GM12864 (cell line): ENCODE measurements at regions not wholly inside any gene's neighbourhood (a gene's known extent, or its start where the extent isn't known, plus 50 kb on each side); places are given as distances from the start of the nearest gene placed in this dataset.
"Not testable (repeated sequence)": the region's sequence is repeated elsewhere in the genome, so short reads cannot be mapped to it uniquely, and the experiment has no call there.

ENCODE experiments used
- DNase-seq: peaks from one replicate; pipeline ENCODE4 v3.0.0-alpha.2; 2011; ENCODE audit warnings: low read depth
- H3K4me3 ChIP-seq: 2 replicates; pipeline ENCODE4 v1.5.1; 2011; ENCODE audit warnings: mild to moderate bottlenecking, low read depth, low read length, control low read depth
- TF ChIP-seq, protein P1 (sequence below): IDR thresholded peaks from 2 replicates; pipeline ENCODE4 v1.5.1; 2011; ENCODE audit warnings: low read depth, mild to moderate bottlenecking, moderate library complexity, low read length, control low read depth, inconsistent platforms; ENCODE audit errors: missing control alignments

GRCh38 chr5:74535926-74536325 is 104.6 kb downstream of the ENC1 start:
- DNase-seq = no peak
- TF ChIP-seq, protein P1, sequence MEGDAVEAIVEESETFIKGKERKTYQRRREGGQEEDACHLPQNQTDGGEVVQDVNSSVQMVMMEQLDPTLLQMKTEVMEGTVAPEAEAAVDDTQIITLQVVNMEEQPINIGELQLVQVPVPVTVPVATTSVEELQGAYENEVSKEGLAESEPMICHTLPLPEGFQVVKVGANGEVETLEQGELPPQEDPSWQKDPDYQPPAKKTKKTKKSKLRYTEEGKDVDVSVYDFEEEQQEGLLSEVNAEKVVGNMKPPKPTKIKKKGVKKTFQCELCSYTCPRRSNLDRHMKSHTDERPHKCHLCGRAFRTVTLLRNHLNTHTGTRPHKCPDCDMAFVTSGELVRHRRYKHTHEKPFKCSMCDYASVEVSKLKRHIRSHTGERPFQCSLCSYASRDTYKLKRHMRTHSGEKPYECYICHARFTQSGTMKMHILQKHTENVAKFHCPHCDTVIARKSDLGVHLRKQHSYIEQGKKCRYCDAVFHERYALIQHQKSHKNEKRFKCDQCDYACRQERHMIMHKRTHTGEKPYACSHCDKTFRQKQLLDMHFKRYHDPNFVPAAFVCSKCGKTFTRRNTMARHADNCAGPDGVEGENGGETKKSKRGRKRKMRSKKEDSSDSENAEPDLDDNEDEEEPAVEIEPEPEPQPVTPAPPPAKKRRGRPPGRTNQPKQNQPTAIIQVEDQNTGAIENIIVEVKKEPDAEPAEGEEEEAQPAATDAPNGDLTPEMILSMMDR = no peak
- H3K4me3 ChIP-seq = no peak overlapping the region

- H3K4me3 ChIP-seq = no peak overlapping the region
- DNase-seq = no peak
- TF ChIP-seq, protein P1 = no peak
Observed at GRCh38 chr5:74534397-74535129, 106.0 kb downstream of the ENC1 start.

GRCh38 chr5:74530326-74531050 is 110.0 kb downstream of the ENC1 start:
- TF ChIP-seq, protein P1 = no peak
- H3K4me3 ChIP-seq = no peak overlapping the region
- no peak for DNase-seq

GRCh38 chr5:74529101-74529500 is 111.4 kb downstream of the ENC1 start:
- TF ChIP-seq, protein P1 = no peak
- no peak overlapping the region for H3K4me3 ChIP-seq
- DNase-seq = no peak

DNA sequence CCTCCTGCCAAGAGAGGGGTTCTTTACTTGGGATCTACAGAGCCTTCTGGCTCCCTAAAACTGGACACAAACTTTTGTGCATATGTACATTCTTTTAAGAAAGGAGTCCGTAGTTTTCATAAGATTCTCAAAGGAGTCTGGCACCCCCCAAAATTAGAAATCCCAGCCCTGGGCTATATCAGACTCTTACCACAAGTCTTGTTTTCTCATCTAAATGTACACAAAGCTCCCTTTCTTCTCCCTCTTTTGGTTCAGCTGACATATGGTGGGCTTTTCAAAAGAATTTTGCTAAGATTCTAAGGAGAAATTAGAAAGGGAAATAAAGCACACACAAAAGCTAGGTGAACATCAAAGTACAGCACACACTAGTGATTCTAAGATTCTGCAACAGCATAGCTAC is 114.4 kb downstream of the ENC1 start:
- TF ChIP-seq, protein P1 = no peak
- no peak overlapping the region for H3K4me3 ChIP-seq
- no peak for DNase-seq

GRCh38 chr5:74524767-74525166 is 115.8 kb downstream of the ENC1 start:
- DNase-seq = not testable (repeated sequence)

DNA sequence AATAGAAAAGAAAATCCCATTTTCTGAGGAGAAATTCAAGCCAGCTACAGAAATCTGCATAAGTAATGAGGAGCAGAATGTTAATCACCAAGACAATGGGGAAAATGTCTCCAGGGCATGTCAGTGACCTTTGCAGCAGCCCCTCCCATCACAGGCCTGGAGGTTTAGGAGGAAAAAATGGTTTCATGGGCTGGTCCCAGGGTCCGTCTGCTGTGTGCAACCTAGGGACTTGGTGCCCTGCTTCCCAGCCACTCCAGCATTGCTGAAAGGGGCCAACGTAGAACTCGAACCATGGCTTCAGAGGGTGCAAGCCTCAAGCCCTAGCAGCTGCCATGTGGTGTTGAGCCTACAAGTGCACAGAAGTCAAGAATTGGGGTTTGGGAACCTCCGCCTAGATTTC is 116.8 kb downstream of the ENC1 start:
- not testable (repeated sequence) for H3K4me3 ChIP-seq, DNase-seq

More at GRCh38 chr5:74524767-74525166, 115.8 kb downstream of the ENC1 start:
- not testable (repeated sequence) for H3K4me3 ChIP-seq

- H3K4me3 ChIP-seq, DNase-seq: not testable (repeated sequence)
Observed at GRCh38 chr5:74522838-74523237, 117.7 kb downstream of the ENC1 start.
